Activated naive CD4-positive, alpha-beta T cell treated with anti-CD3 and anti-CD28 coated beads for 36 hours (primary cell): ENCODE measurements at regions not wholly inside any gene's neighbourhood (a gene's known extent, or its start where the extent isn't known, plus 50 kb on each side); places are given as distances from the start of the nearest gene placed in this dataset.

ENCODE experiments used
- CTCF ChIA-PET: fragments of 350-600 bp; sonication (Branson Sonifier 250); formaldehyde crosslinking; loops from one replicate; lab custom pipeline; 2021; ENCODE audit warnings: antibody characterized with exemption; lab: Charles Lee
- DNase-seq: peaks from one replicate; pipeline ENCODE4 v3.0.0-alpha.2; 2020
- H3K27ac Mint-ChIP-seq: one replicate; pipeline ENCODE4 v1.8.0; 2021; ENCODE audit warnings: mild to moderate bottlenecking, mixed read lengths
- H3K27me3 Mint-ChIP-seq: one replicate; pipeline ENCODE4 v1.8.0; 2021; ENCODE audit warnings: low read depth, mixed read lengths
- H3K36me3 Mint-ChIP-seq: one replicate; pipeline ENCODE4 v1.8.0; 2021; ENCODE audit warnings: low read depth, mixed read lengths
- H3K4me1 Mint-ChIP-seq: one replicate; pipeline ENCODE4 v1.8.0; 2021; ENCODE audit warnings: low read depth, mixed read lengths
- H3K4me3 Mint-ChIP-seq: one replicate; pipeline ENCODE4 v1.8.0; 2021; ENCODE audit warnings: mild to moderate bottlenecking, moderate library complexity, mixed read lengths
- H3K9me3 Mint-ChIP-seq: one replicate; pipeline ENCODE4 v1.8.0; 2021; ENCODE audit warnings: mixed read lengths
- intact Hi-C: fragments of 100-400 bp; cut with micrococcal nuclease; formaldehyde crosslinking; loops from one replicate; pipeline ENCODE4 v1.15.1; 2023

DNA sequence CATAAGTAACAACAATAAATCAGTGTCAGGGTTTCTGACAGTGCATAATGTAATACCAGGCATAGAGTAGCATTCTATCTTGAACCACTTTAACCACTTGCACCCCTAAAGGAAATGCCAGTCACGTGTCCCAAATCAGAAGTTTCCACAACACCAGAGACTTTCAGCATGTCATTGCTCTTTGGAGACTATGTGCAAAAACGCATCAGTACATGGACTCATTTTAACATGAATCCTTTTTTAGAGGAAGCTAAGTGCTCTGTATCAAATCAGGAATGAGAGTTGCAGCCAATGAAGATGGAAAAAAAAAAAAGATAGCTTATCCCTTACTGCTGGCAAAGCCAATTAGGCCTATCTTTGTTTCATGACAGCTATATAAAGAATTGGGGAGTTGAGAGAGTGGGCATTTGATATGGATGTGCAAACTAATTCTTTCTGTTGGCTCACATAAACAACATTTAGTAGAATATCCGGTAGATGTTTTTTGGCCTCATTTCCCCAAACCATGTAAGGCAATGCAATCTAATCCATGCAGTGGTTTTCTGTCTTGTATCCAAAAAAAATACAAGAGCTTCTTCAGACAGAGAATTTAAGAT is 353.1 kb downstream of the IRS1 start:
- intact Hi-C loops, result no loop called here
- DNase-seq, result no peak
- CTCF ChIA-PET, result interaction anchor here (0.8 to 1.2 kb wide), 2 partner anchors 19 to 356 kb away, joined by 3 read pairs; no protein-coding TSS in a partner anchor
- Mint-ChIP-seq H3K27ac (no peak overlapping the region), H3K36me3 (no peaks in the 10 kb centered on the region), H3K9me3 (no peaks in the 10 kb centered on the region), H3K4me1 (no peaks in the 10 kb centered on the region), H3K27me3 (peaks cover 13% of the 10 kb centered on the region), H3K4me3 (no peak overlapping the region)

DNA sequence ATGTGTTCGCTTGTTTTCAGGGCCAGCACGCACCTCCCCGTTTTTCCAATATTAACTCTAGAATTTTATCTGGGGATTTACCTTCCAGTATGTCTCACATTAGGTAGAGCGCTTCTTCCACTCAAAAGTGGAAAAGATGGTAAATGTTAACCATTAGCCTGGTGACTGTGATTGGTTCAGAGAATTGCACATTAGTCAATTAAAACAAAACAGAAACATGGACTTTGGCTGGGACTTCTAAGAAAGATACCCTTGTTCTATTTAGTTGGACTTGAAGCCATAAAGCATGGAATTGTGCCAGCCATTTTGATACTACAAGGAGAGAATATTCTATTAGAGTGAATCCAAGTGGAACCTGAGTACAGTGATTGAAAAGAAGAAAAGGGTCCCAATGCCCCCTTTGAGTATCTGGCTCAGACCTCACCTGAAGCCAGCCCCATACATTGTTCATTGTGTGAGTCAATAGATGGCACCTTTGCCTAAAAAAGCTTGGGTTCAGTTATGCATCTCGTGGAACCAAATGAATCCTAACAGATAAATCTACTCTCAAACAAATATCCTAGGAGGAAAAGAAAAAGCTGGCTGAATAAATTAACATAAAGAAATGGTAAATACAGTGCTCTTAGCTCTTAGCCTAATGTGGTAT is 354.3 kb downstream of the IRS1 start:
- CTCF ChIA-PET, result no interaction called here
- Mint-ChIP-seq H3K4me1 (no peaks in the 10 kb centered on the region), H3K27ac (no peak overlapping the region), H3K9me3 (no peaks in the 10 kb centered on the region), H3K36me3 (no peaks in the 10 kb centered on the region), H3K27me3 (peaks cover 13% of the 10 kb centered on the region), H3K4me3 (no peak overlapping the region)
- intact Hi-C loops, result no loop called here
- DNase-seq, result no peak

DNA sequence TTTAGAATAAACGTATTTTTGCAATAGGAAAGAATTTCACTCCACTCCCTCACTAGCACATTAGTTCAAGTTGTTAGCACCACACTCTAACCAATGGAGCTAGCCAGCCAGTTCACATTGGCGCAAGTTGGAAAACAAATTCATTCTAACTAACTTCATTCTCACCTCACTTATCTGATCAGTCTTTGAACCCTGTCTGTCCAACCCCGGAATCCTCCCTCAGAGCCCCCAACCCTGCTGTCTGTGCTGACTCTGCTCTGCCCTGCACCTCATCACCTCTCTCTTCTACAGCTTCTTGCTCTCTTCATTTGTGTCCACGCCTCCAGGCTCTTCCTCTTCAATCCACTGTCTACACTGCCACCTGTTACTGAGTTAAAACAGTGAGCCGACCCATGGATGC is 356.5 kb downstream of the IRS1 start:
- Mint-ChIP-seq H3K9me3 (no peaks in the 10 kb centered on the region), H3K4me1 (no peaks in the 10 kb centered on the region), H3K27ac (no peak overlapping the region), H3K4me3 (no peak overlapping the region), H3K27me3 (peaks cover 7% of the 10 kb centered on the region), H3K36me3 (no peaks in the 10 kb centered on the region)
- CTCF ChIA-PET, result no interaction called here
- no peak for DNase-seq
- intact Hi-C loops, result no loop called here

DNA sequence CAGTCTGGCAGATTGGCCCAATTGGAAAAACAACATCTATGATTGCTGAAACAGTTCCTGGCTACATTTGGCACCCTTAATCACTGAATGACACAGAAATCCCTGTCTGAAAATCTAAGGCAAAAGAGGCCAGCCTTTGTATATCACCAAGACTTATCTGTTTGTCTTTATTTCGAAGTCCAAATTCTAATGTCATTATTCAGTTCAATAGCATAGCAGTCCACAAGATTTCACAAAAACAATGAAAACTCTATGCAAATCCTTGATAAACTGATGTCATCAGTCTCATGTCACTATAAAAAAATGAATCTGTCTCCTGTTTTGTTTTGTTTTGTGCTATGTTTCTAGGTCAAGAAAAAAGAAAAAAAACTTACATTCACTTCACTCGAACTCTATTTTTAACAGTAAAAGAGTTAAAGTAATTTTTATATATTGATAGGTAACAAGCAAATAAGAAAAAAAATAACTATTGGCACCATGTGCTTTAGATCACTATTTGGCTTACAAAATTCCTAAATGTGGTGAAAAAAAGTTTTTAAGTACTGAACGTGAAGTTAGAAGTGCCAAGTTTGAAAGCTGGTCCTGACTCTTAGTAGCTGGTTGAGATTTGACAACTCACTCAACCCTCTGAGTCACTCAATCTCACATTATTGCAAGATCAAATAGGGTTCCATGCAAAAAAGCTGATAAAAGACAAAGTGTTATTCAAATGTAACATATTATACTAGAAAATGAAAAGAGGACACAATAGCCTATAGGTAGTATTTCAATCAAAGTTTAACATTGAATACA is 359.3 kb downstream of the IRS1 start:
- no peak for DNase-seq
- no peaks in the 10 kb centered on the region for H3K36me3 Mint-ChIP-seq
- no peak overlapping the region for H3K27ac Mint-ChIP-seq
- intact Hi-C loops, result no loop called here
- CTCF ChIA-PET, result interaction anchor here (0.5 kb wide), 1 partner anchor 615 kb away, joined by 4 read pairs; no protein-coding TSS in a partner anchor
- peaks cover 7% of the 10 kb centered on the region for H3K27me3 Mint-ChIP-seq
- H3K4me1 Mint-ChIP-seq, result no peaks in the 10 kb centered on the region
- H3K4me3 Mint-ChIP-seq, result no peak overlapping the region
- no peaks in the 10 kb centered on the region for H3K9me3 Mint-ChIP-seq

DNA sequence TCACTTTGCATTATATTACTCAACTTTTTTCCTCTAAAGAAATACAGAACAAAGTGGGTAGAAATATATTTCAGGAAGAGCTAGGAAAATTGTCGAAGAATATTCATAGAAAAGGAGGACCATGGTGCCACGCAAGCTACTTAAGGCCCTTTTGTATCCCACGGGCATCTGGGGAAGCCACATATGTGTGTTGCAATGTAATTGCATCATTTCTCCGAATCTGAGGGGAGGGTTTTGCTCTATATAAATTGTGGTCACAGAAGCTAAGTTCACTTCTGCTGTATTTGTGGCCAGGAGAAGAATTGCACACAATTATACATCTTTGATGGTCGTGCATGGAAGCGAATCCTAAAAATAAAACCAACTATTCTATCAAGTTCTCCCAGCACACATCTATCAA is 360.3 kb downstream of the IRS1 start:
- CTCF ChIA-PET, result no interaction called here
- Mint-ChIP-seq H3K4me3 (no peak overlapping the region), H3K4me1 (no peaks in the 10 kb centered on the region), H3K9me3 (no peaks in the 10 kb centered on the region), H3K27ac (no peak overlapping the region), H3K27me3 (peaks cover 13% of the 10 kb centered on the region), H3K36me3 (no peaks in the 10 kb centered on the region)
- no peak for DNase-seq
- intact Hi-C loops, result no loop called here

DNA sequence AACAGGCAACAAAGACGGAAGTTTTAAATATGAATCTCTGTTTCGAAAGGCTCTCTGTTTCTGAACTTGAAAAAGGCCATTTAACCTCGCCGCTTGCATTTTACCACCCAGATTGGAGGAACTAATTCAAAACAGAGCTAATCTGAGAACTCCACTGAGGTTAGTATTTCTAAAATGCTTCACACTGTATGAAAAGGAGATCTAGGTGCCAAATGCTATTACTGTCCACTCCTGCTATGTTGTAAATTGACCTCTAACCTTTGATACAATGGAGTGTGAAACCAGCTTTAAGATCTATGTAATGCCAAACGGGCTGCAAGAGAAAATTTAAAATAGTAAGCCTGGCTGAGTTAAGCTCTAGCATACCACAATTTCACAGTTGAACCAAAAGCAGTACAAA is 364.5 kb downstream of the IRS1 start:
- Mint-ChIP-seq H3K27me3 (peaks cover 10% of the 10 kb centered on the region), H3K27ac (no peak overlapping the region), H3K36me3 (no peaks in the 10 kb centered on the region), H3K4me1 (no peaks in the 10 kb centered on the region), H3K9me3 (no peaks in the 10 kb centered on the region), H3K4me3 (no peak overlapping the region)
- CTCF ChIA-PET, result interaction anchor here (0.6 to 0.7 kb wide), 3 partner anchors 97 to 575 kb away, joined by 3 read pairs; no protein-coding TSS in a partner anchor
- intact Hi-C loops, result no loop called here
- no peak for DNase-seq

DNA sequence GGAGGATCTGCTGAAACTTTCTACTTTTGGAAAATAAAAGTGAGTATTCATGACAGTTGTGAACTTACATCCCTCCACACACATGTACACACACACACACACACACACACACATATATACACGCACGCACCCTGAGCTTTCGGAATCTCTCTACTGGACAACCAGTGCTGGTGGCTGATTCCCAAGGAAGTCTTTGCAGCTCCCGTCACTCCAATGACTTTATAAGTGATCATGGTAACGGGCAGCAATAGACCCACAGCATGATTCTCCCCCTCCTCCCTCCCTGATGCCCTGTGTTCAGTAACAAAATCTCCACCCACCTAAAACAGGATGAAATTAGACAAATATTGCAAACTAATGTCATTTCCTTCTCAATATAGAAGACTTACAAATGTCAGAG is 364.9 kb downstream of the IRS1 start:
- Mint-ChIP-seq H3K9me3 (no peaks in the 10 kb centered on the region), H3K4me1 (no peaks in the 10 kb centered on the region), H3K4me3 (no peak overlapping the region), H3K27ac (no peak overlapping the region), H3K36me3 (no peaks in the 10 kb centered on the region), H3K27me3 (peaks cover 13% of the 10 kb centered on the region)
- CTCF ChIA-PET, result no interaction called here
- intact Hi-C loops, result no loop called here
- no peak for DNase-seq

DNA sequence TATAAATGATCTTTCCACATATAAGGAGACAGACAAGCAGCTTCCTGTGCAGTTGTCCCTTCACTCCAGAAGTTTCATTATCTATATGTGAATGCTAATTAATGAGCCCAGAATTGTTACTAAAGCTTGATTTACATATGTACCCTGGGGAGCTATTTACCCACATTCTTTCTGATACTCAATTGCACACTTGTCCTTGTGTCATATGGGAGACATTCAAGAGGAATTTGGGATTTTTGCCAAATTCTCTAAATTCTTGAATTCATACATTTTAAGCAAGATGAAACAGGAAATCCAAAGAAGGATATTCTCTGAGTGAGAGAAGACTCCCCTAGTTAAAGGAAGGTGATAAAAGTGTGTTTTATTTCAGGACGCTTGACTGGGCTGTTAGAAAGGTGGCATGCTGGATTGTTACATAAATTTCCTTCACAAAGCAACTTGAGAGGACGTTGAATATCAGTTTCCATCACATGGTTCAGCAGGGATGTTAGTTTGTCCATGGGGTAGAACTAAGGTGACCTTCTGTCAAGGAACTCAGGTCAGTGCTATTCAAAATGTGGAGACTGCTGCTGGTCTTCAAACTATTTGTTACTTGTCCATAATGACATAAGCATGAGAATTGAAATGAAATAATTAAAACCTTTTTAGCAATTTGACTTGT is 368.2 kb downstream of the IRS1 start:
- peaks cover 13% of the 10 kb centered on the region for H3K27me3 Mint-ChIP-seq
- H3K27ac Mint-ChIP-seq, result no peak overlapping the region
- DNase-seq, result no peak
- no peaks in the 10 kb centered on the region for H3K9me3 Mint-ChIP-seq
- no peaks in the 10 kb centered on the region for H3K36me3 Mint-ChIP-seq
- CTCF ChIA-PET, result no interaction called here
- no peak overlapping the region for H3K4me3 Mint-ChIP-seq
- intact Hi-C loops, result no loop called here
- no peaks in the 10 kb centered on the region for H3K4me1 Mint-ChIP-seq

DNA sequence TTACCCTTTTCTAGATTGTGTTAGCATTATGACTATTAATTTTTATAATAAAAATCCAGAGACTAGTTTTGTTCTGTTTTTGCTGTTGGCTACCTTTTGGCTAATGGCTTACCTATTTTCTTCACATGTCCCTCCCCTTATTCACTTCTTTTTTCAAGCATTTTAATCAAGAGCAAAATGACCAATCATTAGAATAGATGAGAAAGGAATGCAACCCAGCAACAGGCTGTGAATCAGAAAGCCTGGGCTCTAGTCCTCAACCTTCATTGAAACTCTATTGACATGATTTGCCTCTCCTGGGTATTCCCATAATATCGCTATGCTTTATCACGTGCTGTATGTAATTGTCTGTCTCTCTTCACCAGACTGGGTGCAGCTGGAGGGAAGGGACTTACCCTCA is 370.1 kb downstream of the IRS1 start:
- Mint-ChIP-seq H3K36me3 (no peaks in the 10 kb centered on the region), H3K4me3 (no peak overlapping the region), H3K27ac (no peak overlapping the region), H3K9me3 (no peaks in the 10 kb centered on the region), H3K4me1 (no peaks in the 10 kb centered on the region), H3K27me3 (peaks cover 12% of the 10 kb centered on the region)
- intact Hi-C loops, result loop anchor here (10.0 kb wide), 1 partner anchor 555 kb away; no protein-coding TSS in a partner anchor
- DNase-seq, result no peak
- CTCF ChIA-PET, result no interaction called here

DNA sequence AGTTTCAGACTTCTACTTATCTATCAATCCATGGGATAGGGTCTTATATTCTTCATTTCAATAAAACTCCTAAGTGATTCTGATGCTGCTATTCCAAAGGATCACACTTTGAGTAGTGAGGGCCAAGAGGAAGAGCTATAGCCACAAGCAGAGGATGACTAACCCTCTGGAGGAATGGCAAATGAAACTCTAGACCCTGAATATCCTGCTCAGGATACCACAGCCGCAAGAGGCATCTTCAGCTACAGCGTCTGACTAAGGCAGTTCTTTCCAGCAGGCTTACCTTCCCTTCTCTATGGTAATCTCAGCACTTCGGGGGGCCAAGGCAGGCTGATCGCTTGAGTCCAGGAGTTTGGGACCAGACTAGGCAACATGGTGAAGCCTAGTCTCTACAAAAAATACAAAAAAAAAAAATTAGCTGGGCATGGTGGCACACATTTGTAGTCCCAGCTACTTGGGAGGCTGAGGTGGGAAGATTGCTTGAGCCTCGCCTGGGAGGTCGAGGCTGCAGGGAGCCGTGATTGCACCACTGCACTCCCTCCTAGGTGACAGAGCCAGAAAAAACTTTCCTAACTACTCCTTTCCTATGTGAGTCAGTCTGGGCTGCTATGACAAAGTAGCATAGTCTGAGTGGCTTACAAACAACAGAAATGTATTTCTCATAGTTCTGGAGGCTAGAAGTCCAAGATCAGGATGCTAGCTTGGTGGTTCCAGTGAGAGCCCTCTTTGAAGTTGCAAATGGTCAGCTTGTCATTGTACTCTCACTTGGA is 371.9 kb downstream of the IRS1 start:
- CTCF ChIA-PET, result interaction anchor here (0.6 kb wide), 1 partner anchor 20 kb away, joined by 3 read pairs; no protein-coding TSS in a partner anchor
- no peak overlapping the region for H3K27ac Mint-ChIP-seq
- DNase-seq, result no peak
- peaks cover 10% of the 10 kb centered on the region for H3K4me1 Mint-ChIP-seq
- intact Hi-C loops, result loop anchor here (10.0 kb wide), 1 partner anchor 557 kb away; no protein-coding TSS in a partner anchor
- no peak overlapping the region for H3K4me3 Mint-ChIP-seq
- peaks cover 15% of the 10 kb centered on the region for H3K27me3 Mint-ChIP-seq
- H3K9me3 Mint-ChIP-seq, result no peaks in the 10 kb centered on the region
- no peaks in the 10 kb centered on the region for H3K36me3 Mint-ChIP-seq

DNA sequence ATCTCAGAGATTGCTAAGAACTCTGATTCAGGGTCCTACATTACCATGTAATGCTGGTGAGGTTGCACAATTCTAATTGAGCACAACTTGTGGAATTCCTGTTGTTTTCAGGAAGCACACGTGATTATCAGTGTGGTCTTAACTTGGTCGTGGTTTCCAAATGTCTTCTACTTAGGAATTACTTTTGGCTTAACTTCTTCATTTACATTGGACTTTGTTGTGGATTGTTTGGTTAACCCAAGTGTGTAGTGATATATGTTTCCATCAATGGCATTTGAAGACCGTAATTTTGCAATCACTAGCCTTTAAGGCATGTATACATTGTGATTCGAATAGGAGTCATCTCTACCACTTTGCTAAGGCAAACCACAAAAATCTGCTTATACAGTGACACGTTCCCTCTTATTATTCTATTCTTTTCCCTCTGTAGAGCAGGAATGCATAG is 373.3 kb downstream of the IRS1 start:
- no peak overlapping the region for H3K4me3 Mint-ChIP-seq
- peaks cover 10% of the 10 kb centered on the region for H3K4me1 Mint-ChIP-seq
- no peaks in the 10 kb centered on the region for H3K9me3 Mint-ChIP-seq
- peaks cover 15% of the 10 kb centered on the region for H3K27me3 Mint-ChIP-seq
- intact Hi-C loops, result loop anchor here (10.0 kb wide), 1 partner anchor 558 kb away; no protein-coding TSS in a partner anchor
- no peaks in the 10 kb centered on the region for H3K36me3 Mint-ChIP-seq
- no peak overlapping the region for H3K27ac Mint-ChIP-seq
- CTCF ChIA-PET, result no interaction called here
- no peak for DNase-seq
